ENCODE measurements at regions not wholly inside any gene's neighbourhood (a gene's known extent, or its start where the extent isn't known, plus 50 kb on each side); places are given as distances from the start of the nearest gene placed in this dataset.

DNA sequence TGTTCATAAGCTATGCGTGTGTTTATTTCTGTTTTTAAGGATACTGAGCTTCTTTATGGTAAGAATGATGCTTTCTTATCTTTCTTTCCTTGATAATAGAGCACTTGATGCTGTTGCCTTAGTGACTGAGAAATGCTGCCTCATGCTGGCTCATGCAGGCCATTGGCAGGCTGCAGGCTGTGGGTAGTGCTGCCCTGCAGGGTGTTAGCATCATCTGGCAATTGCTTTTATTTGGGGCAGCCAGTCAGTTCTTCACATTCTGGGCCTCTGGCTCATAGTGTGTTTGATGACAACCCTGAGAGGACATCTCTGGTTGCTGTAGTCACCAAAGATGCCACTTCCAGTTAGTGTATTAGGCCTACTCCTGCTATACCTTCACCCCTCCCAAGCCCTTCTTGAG, 66.2 kb upstream of the ONECUT1 start:
- no peaks in the 10 kb centered on the region for H3K9me3 Mint-ChIP-seq
- H3K36me3 Mint-ChIP-seq: no peaks in the 10 kb centered on the region
- Histone ChIP-seq H3K4me3 (ENCODE audit: control insufficient read depth in 1 of 2, extremely low read depth in 1 of 2, low read length in 1 of 2) (no peak overlapping the region), H3K9me3 (no peaks in the 10 kb centered on the region), H3K4me1 (ENCODE audit: control insufficient read depth in 1 of 2, extremely low read depth in 1 of 2, insufficient read depth in 2 of 2, low read length in 2 of 2) (no peaks in the 10 kb centered on the region), H3K36me3 (ENCODE audit: control insufficient read depth in 2 of 2, extremely low read depth in 1 of 2, insufficient read depth in 1 of 2, low read length in 1 of 2) (no peaks in the 10 kb centered on the region), H3K27me3 (replicated peaks in 1 of 2; ENCODE audit: control insufficient read depth in 2 of 2, extremely low read depth in 1 of 2, insufficient read depth in 2 of 2, low read length in 1 of 2) (peaks cover 7 to 24% of the 10 kb centered on the region in 2 experiments), H3K27ac (ENCODE audit: low read length) (no peak overlapping the region)
- DNase-seq: no peak
- ChIA-PET CTCF (no interaction called here), POLR2A (no interaction called here)
- H3K27ac Mint-ChIP-seq: no peak overlapping the region
- H3K4me3 Mint-ChIP-seq: no peak overlapping the region
- H3K27me3 Mint-ChIP-seq: peaks cover 12 to 14% of the 10 kb centered on the region in 2 donors
- no peak for ATAC-seq (replicated peaks in 1 of 4)
- WGBS (ENCODE audit: insufficient coverage): 100% methylated on average over 1 of the region's 1 CpG
- H3K4me1 Mint-ChIP-seq: no peaks in the 10 kb centered on the region

- DNase-seq (no peak), ATAC-seq (replicated peaks in 1 of 4) (no peak)
- peaks cover 13 to 14% of the 10 kb centered on the region in 2 donors for H3K27me3 Mint-ChIP-seq
- 36% methylated on average over 2 of the region's 3 CpGs for WGBS (ENCODE audit: insufficient coverage)
- ChIA-PET CTCF (no interaction called here), POLR2A (no interaction called here)
- H3K4me1 Mint-ChIP-seq: no peaks in the 10 kb centered on the region
- no peaks in the 10 kb centered on the region for H3K4me1 ChIP-seq (ENCODE audit: control insufficient read depth in 1 of 2, extremely low read depth in 1 of 2, insufficient read depth in 2 of 2, low read length in 2 of 2)
- H3K4me3 ChIP-seq (ENCODE audit: control insufficient read depth in 1 of 2, extremely low read depth in 1 of 2, low read length in 1 of 2): no peak overlapping the region
- no peaks in the 10 kb centered on the region for H3K36me3 ChIP-seq (ENCODE audit: control insufficient read depth in 2 of 2, extremely low read depth in 1 of 2, insufficient read depth in 1 of 2, low read length in 1 of 2)
- H3K27ac Mint-ChIP-seq: no peak overlapping the region
- H3K9me3 Mint-ChIP-seq: no peaks in the 10 kb centered on the region
- no peaks in the 10 kb centered on the region for H3K36me3 Mint-ChIP-seq
- H3K27ac ChIP-seq (ENCODE audit: low read length): no peak overlapping the region
- no peak overlapping the region for H3K4me3 Mint-ChIP-seq
- H3K27me3 ChIP-seq (replicated peaks in 1 of 2; ENCODE audit: control insufficient read depth in 2 of 2, extremely low read depth in 1 of 2, insufficient read depth in 2 of 2, low read length in 1 of 2): peaks cover 7 to 24% of the 10 kb centered on the region in 2 experiments
- H3K9me3 ChIP-seq: no peaks in the 10 kb centered on the region
Observed at GRCh38 chr15:52855157-52855556, 65.0 kb upstream of the ONECUT1 start.

- Histone ChIP-seq H3K4me1 (ENCODE audit: control insufficient read depth in 1 of 2, extremely low read depth in 1 of 2, insufficient read depth in 2 of 2, low read length in 2 of 2) (no peaks in the 10 kb centered on the region), H3K36me3 (ENCODE audit: control insufficient read depth in 2 of 2, extremely low read depth in 1 of 2, insufficient read depth in 1 of 2, low read length in 1 of 2) (no peaks in the 10 kb centered on the region), H3K27ac (ENCODE audit: low read length) (no peak overlapping the region), H3K27me3 (replicated peaks in 1 of 2; ENCODE audit: control insufficient read depth in 2 of 2, extremely low read depth in 1 of 2, insufficient read depth in 2 of 2, low read length in 1 of 2) (peaks cover 2 to 15% of the 10 kb centered on the region in 2 experiments), H3K4me3 (ENCODE audit: control insufficient read depth in 1 of 2, extremely low read depth in 1 of 2, low read length in 1 of 2) (no peak overlapping the region), H3K9me3 (no peaks in the 10 kb centered on the region)
- no CpG with 5 or more reads among the region's 5 CpGs for WGBS (ENCODE audit: insufficient coverage)
- Mint-ChIP-seq H3K4me3 (no peak overlapping the region), H3K36me3 (no peaks in the 10 kb centered on the region), H3K9me3 (no peaks in the 10 kb centered on the region), H3K27ac (no peak overlapping the region), H3K27me3 (peaks cover 7 to 44% of the 10 kb centered on the region in 2 donors), H3K4me1 (no peaks in the 10 kb centered on the region)
- ATAC-seq (replicated peaks in 1 of 4): no peak
- ChIA-PET CTCF (no interaction called here), POLR2A (no interaction called here)
- DNase-seq: no peak
Observed at GRCh38 chr15:52844823-52845222, 54.7 kb upstream of the ONECUT1 start.

Data from T-cell (primary cell).